NCI-H2107 treated with DMSO at 0.1 percent for 48 hours (cell line): ENCODE measurements at regions not wholly inside any gene's neighbourhood (a gene's known extent, or its start where the extent isn't known, plus 50 kb on each side); places are given as distances from the start of the nearest gene placed in this dataset.

Source experiments
- DNase-seq: peaks from one replicate; lab custom pipeline; 2025; ENCODE audit not compliant: unreplicated experiment; lab: John Stamatoyannopoulos, UW

- DNase-seq = no peak
Observed at GRCh38 chr16:72517154-72517553, 345.2 kb upstream of the PMFBP1 start.

GRCh38 chr16:72511171-72511570 is 339.2 kb upstream of the PMFBP1 start:
- DNase-seq = no peak

- no peak for DNase-seq
Observed at GRCh38 chr16:72508191-72508590, 336.2 kb upstream of the PMFBP1 start.

GRCh38 chr16:72502594-72503005 is 330.6 kb upstream of the PMFBP1 start:
- DNase-seq = no peak

- DNase-seq = peak; percentile 66
Observed at GRCh38 chr16:72501739-72502593, 330.0 kb upstream of the PMFBP1 start.

- DNase-seq = no peak
Observed at GRCh38 chr16:72500545-72500944, 328.6 kb upstream of the PMFBP1 start.

- no peak for DNase-seq
Observed at GRCh38 chr16:72493716-72494415, 321.9 kb upstream of the PMFBP1 start.

- DNase-seq = no peak
Observed at GRCh38 chr16:72487283-72487682, 315.3 kb upstream of the PMFBP1 start.

- DNase-seq = no peak
Observed at GRCh38 chr16:72482695-72483094, 310.7 kb upstream of the PMFBP1 start.

- no peak for DNase-seq
Observed at GRCh38 chr16:72481419-72481818, 309.5 kb upstream of the PMFBP1 start.

GRCh38 chr16:72480911-72481310 is 309.0 kb upstream of the PMFBP1 start:
- DNase-seq = no peak

GRCh38 chr16:72475688-72476087 is 303.7 kb upstream of the PMFBP1 start:
- no peak for DNase-seq

GRCh38 chr16:72474501-72475123 is 302.7 kb upstream of the PMFBP1 start:
- peak; percentile 95 for DNase-seq

GRCh38 chr16:72473631-72474030 is 301.7 kb upstream of the PMFBP1 start:
- no peak for DNase-seq

GRCh38 chr16:72471317-72471924 is 299.5 kb upstream of the PMFBP1 start:
- DNase-seq = no peak

- DNase-seq = no peak
Observed at GRCh38 chr16:72470541-72470940, 298.6 kb upstream of the PMFBP1 start.

- DNase-seq = no peak
Observed at GRCh38 chr16:72469932-72470331, 298.0 kb upstream of the PMFBP1 start.

GRCh38 chr16:72468582-72468981 is 296.6 kb upstream of the PMFBP1 start:
- no peak for DNase-seq

- peak; percentile 69 for DNase-seq
Observed at GRCh38 chr16:72467157-72467759, 295.3 kb upstream of the PMFBP1 start.

- no peak for DNase-seq
Observed at GRCh38 chr16:72464597-72465368, 292.8 kb upstream of the PMFBP1 start.
